Kidney epithelial cell (primary cell): ENCODE measurements at regions not wholly inside any gene's neighbourhood (a gene's known extent, or its start where the extent isn't known, plus 50 kb on each side); places are given as distances from the start of the nearest gene placed in this dataset.

Experiments
- DNase-seq: peaks from one replicate; pipeline ENCODE4 v3.0.0-alpha.2; 2010; ENCODE audit warnings: low read depth
- H3K27me3 ChIP-seq: 2 replicates; pipeline ENCODE4 v1.6.0; 2011; ENCODE audit warnings: low read length; ENCODE audit not compliant: control insufficient read depth, insufficient read depth
- H3K36me3 ChIP-seq: 2 replicates; pipeline ENCODE4 v1.5.1; 2011; ENCODE audit warnings: low read length; ENCODE audit not compliant: control insufficient read depth, insufficient read depth
- H3K4me3 ChIP-seq: 2 replicates; pipeline ENCODE4 v1.5.1; 2011; ENCODE audit warnings: low read depth, mild to moderate bottlenecking, control low read depth, low read length
- CTCF ChIP-seq: IDR thresholded peaks from 2 replicates; pipeline ENCODE4 v1.5.1; 2011; ENCODE audit warnings: mild to moderate bottlenecking, moderate library complexity, low read length, control low read depth, inconsistent platforms; ENCODE audit not compliant: insufficient read depth, poor library complexity, severe bottlenecking

GRCh38 chr3:22244761-22245521, 493.9 kb upstream of the ZNF385D start:
- no peak for TF ChIP-seq CTCF
- DNase-seq, result peak; percentile 47
- Histone ChIP-seq H3K4me3 (no peak overlapping the region), H3K27me3 (no peaks in the 10 kb centered on the region), H3K36me3 (no peaks in the 10 kb centered on the region)

- Histone ChIP-seq H3K4me3 (no peak overlapping the region), H3K36me3 (no peaks in the 10 kb centered on the region), H3K27me3 (no peaks in the 10 kb centered on the region)
- no peak for DNase-seq
- no peak for TF ChIP-seq CTCF
Observed at GRCh38 chr3:22245811-22246583, 495.0 kb upstream of the ZNF385D start.

GRCh38 chr3:22249658-22250057, 498.6 kb upstream of the ZNF385D start:
- no peak for TF ChIP-seq CTCF
- Histone ChIP-seq H3K36me3 (no peaks in the 10 kb centered on the region), H3K27me3 (no peaks in the 10 kb centered on the region), H3K4me3 (no peak overlapping the region)
- no peak for DNase-seq

- no peak for DNase-seq
- no peak for TF ChIP-seq CTCF
- H3K36me3 ChIP-seq, result no peaks in the 10 kb centered on the region
- H3K4me3 ChIP-seq, result no peak overlapping the region
- no peaks in the 10 kb centered on the region for H3K27me3 ChIP-seq
Observed at GRCh38 chr3:22257252-22257651, 506.2 kb upstream of the ZNF385D start.

GRCh38 chr3:22262386-22262785, 511.4 kb upstream of the ZNF385D start:
- no peak for DNase-seq
- TF ChIP-seq CTCF, result no peak
- H3K4me3 ChIP-seq, result no peak overlapping the region
- H3K27me3 ChIP-seq, result no peaks in the 10 kb centered on the region
- H3K36me3 ChIP-seq, result no peaks in the 10 kb centered on the region
